ENCODE measurements at regions not wholly inside any gene's neighbourhood (a gene's known extent, or its start where the extent isn't known, plus 50 kb on each side); places are given as distances from the start of the nearest gene placed in this dataset.

GRCh38 chr5:162657076-162657475 lies 589.5 kb downstream of the GABRG2 start:
- no peak for TF ChIP-seq SIN3A (IDR thresholded peaks at IDR 0.05; ENCODE audit: borderline replicate concordance, insufficient read depth, low read length)
- TF ChIP-seq REST (IDR thresholded peaks at IDR 0.05; ENCODE audit: insufficient read depth in 1 of 2, low read depth in 2 of 2, low read length in 2 of 2): no peak
- TF ChIP-seq POLR2AphosphoS5 (IDR thresholded peaks at IDR 0.05; ENCODE audit: low read depth, low read length): no peak
- TF ChIP-seq TAF1 (IDR thresholded peaks at IDR 0.05; ENCODE audit: borderline replicate concordance, insufficient read depth, low read length): no peak
- TF ChIP-seq FOXP2 (optimal IDR thresholded peaks at IDR 0.05; ENCODE audit: borderline replicate concordance, extremely low read depth, extremely low read length, insufficient read depth): no peak
